ENCODE measurements at regions not wholly inside any gene's neighbourhood (a gene's known extent, or its start where the extent isn't known, plus 50 kb on each side); places are given as distances from the start of the nearest gene placed in this dataset.

DNA sequence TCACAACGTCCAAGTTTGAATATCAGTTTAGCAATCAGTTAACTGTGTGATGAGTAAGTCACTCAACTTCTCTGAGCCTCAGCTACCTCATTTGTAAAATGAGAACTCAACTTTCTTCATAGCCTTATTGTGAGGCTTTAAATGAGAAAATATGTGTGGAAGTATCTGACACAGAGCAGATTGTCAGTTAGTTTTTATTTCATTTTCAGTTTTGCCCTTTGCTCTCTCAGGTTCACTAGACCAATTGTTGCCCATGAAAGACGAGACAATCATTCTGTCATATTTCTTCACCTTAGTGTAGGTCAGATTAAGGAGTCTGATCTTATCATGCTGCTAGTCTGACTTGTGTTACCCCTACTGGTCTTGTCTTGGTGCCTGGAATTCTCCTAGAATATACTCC is 232.8 kb upstream of the PTBP2 start:
- TF ChIP-seq, protein P1, sequence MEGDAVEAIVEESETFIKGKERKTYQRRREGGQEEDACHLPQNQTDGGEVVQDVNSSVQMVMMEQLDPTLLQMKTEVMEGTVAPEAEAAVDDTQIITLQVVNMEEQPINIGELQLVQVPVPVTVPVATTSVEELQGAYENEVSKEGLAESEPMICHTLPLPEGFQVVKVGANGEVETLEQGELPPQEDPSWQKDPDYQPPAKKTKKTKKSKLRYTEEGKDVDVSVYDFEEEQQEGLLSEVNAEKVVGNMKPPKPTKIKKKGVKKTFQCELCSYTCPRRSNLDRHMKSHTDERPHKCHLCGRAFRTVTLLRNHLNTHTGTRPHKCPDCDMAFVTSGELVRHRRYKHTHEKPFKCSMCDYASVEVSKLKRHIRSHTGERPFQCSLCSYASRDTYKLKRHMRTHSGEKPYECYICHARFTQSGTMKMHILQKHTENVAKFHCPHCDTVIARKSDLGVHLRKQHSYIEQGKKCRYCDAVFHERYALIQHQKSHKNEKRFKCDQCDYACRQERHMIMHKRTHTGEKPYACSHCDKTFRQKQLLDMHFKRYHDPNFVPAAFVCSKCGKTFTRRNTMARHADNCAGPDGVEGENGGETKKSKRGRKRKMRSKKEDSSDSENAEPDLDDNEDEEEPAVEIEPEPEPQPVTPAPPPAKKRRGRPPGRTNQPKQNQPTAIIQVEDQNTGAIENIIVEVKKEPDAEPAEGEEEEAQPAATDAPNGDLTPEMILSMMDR (IDR thresholded peaks at IDR 0.05; ENCODE audit: insufficient read depth, low read length): no peak
- TF ChIP-seq, protein P2, sequence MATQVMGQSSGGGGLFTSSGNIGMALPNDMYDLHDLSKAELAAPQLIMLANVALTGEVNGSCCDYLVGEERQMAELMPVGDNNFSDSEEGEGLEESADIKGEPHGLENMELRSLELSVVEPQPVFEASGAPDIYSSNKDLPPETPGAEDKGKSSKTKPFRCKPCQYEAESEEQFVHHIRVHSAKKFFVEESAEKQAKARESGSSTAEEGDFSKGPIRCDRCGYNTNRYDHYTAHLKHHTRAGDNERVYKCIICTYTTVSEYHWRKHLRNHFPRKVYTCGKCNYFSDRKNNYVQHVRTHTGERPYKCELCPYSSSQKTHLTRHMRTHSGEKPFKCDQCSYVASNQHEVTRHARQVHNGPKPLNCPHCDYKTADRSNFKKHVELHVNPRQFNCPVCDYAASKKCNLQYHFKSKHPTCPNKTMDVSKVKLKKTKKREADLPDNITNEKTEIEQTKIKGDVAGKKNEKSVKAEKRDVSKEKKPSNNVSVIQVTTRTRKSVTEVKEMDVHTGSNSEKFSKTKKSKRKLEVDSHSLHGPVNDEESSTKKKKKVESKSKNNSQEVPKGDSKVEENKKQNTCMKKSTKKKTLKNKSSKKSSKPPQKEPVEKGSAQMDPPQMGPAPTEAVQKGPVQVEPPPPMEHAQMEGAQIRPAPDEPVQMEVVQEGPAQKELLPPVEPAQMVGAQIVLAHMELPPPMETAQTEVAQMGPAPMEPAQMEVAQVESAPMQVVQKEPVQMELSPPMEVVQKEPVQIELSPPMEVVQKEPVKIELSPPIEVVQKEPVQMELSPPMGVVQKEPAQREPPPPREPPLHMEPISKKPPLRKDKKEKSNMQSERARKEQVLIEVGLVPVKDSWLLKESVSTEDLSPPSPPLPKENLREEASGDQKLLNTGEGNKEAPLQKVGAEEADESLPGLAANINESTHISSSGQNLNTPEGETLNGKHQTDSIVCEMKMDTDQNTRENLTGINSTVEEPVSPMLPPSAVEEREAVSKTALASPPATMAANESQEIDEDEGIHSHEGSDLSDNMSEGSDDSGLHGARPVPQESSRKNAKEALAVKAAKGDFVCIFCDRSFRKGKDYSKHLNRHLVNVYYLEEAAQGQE (IDR thresholded peaks at IDR 0.05; ENCODE audit: insufficient replicate concordance, low read depth): no peak
- TF ChIP-seq SPI1 (IDR thresholded peaks at IDR 0.05; ENCODE audit: borderline replicate concordance, low read depth) (no peak), POLR2AphosphoS5 (IDR thresholded peaks at IDR 0.05; ENCODE audit: low read depth) (no peak), GABPA (IDR thresholded peaks at IDR 0.05; ENCODE audit: low read depth) (no peak)
